Right atrium auricular region (tissue), 2 donors: ENCODE measurements at regions not wholly inside any gene's neighbourhood (a gene's known extent, or its start where the extent isn't known, plus 50 kb on each side); places are given as distances from the start of the nearest gene placed in this dataset.

ENCODE experiments used
- DNase-seq: peaks from one replicate; pipeline ENCODE4 v3.0.0-alpha.2; 2019; ENCODE audit warnings: low spot score
- H3K27ac ChIP-seq, 2 donors: fragments of 200-600 bp; sonication (generic); 1 replicate in 1 of 2; 2 replicates in 1 of 2; pipeline ENCODE4 v1.5.1; 2016 to 2019
- H3K27me3 ChIP-seq, 2 donors: fragments of 200-600 bp; sonication (generic); one replicate each; pipeline versions ENCODE4 v1.5.1 to v1.6.0; 2017 to 2019
- H3K36me3 ChIP-seq: fragments of 200-600 bp; sonication (generic); one replicate; pipeline ENCODE4 v1.5.1; 2016
- H3K4me1 ChIP-seq, 2 donors: fragments of 200-600 bp; sonication (generic); one replicate each; pipeline versions ENCODE4 v1.5.1 to v1.6.0; 2017 to 2019
- H3K4me3 ChIP-seq, 2 donors: fragments of 200-600 bp; sonication (generic); 1 replicate in 1 of 2; 2 replicates in 1 of 2; pipeline ENCODE4 v1.5.1; 2017 to 2019; ENCODE audit warnings: mild to moderate bottlenecking in 1 of 2, moderate library complexity in 1 of 2
- H3K9me3 ChIP-seq, 2 donors: fragments of 200-600 bp; sonication (generic); one replicate each; pipeline ENCODE4 v1.5.1; 2019
- TF ChIP-seq, protein P1 (sequence below), 2 donors: fragments of 200-600 bp; sonication (generic); IDR thresholded peaks; one replicate each; pipeline ENCODE4 v1.5.1; 2019; ENCODE audit warnings: antibody characterized with exemption in 2 of 2

DNA sequence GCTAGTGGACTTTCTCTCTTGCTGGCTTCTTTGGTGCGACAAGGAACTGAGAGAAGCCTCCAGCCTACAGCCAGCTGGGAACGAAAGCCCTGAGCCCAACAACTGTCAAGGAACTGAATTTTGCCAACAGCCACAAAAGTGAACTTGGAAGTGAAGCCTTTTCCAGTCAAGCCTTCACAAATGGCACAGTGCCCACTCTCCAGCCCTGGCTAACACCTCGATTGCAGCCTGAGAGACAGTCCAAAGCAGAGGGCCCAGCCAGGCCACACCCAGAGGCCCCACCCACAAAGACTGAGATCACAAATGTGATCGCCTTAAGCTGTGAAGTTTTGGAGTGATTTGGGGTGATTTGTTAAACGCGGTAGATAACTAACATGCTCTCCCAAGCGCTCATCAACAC lies 244.6 kb upstream of the SDK2 start:
- no peaks in the 10 kb centered on the region for H3K27me3 ChIP-seq
- peaks cover 0 to 4% of the 10 kb centered on the region in 2 donors for H3K4me1 ChIP-seq
- no peak overlapping the region for H3K4me3 ChIP-seq
- no peak overlapping the region for H3K27ac ChIP-seq
- DNase-seq, result no peak
- H3K9me3 ChIP-seq, result peaks cover 0 to 10% of the 10 kb centered on the region in 2 donors
- H3K36me3 ChIP-seq, result no peaks in the 10 kb centered on the region
- TF ChIP-seq, protein P1, sequence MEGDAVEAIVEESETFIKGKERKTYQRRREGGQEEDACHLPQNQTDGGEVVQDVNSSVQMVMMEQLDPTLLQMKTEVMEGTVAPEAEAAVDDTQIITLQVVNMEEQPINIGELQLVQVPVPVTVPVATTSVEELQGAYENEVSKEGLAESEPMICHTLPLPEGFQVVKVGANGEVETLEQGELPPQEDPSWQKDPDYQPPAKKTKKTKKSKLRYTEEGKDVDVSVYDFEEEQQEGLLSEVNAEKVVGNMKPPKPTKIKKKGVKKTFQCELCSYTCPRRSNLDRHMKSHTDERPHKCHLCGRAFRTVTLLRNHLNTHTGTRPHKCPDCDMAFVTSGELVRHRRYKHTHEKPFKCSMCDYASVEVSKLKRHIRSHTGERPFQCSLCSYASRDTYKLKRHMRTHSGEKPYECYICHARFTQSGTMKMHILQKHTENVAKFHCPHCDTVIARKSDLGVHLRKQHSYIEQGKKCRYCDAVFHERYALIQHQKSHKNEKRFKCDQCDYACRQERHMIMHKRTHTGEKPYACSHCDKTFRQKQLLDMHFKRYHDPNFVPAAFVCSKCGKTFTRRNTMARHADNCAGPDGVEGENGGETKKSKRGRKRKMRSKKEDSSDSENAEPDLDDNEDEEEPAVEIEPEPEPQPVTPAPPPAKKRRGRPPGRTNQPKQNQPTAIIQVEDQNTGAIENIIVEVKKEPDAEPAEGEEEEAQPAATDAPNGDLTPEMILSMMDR (IDR thresholded peaks at IDR 0.05), result no peak

DNA sequence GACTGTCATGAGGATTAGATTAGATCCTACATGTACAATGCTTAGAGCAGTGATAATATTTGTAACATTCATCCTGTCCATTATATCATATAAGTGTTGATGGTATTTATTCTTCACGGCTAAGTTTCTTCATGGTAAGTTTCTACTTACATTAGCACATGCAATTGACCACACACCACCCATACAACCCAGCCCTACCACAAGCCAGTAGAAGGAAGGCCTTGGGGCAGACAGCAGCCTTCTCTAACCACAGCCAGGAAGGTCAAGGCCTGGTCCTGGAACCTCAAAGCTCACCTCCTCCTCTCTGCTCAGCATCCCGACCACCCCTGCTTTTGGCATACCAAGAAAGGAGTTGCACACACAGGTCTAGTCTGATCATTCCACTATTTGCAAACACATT lies 245.2 kb upstream of the SDK2 start:
- DNase-seq, result no peak
- H3K27ac ChIP-seq, result no peak overlapping the region
- H3K4me1 ChIP-seq, result peaks cover 0 to 4% of the 10 kb centered on the region in 2 donors
- no peaks in the 10 kb centered on the region for H3K27me3 ChIP-seq
- TF ChIP-seq, protein P1 (IDR thresholded peaks at IDR 0.05), result no peak
- peaks cover 0 to 10% of the 10 kb centered on the region in 2 donors for H3K9me3 ChIP-seq
- no peaks in the 10 kb centered on the region for H3K36me3 ChIP-seq
- no peak overlapping the region for H3K4me3 ChIP-seq

DNA sequence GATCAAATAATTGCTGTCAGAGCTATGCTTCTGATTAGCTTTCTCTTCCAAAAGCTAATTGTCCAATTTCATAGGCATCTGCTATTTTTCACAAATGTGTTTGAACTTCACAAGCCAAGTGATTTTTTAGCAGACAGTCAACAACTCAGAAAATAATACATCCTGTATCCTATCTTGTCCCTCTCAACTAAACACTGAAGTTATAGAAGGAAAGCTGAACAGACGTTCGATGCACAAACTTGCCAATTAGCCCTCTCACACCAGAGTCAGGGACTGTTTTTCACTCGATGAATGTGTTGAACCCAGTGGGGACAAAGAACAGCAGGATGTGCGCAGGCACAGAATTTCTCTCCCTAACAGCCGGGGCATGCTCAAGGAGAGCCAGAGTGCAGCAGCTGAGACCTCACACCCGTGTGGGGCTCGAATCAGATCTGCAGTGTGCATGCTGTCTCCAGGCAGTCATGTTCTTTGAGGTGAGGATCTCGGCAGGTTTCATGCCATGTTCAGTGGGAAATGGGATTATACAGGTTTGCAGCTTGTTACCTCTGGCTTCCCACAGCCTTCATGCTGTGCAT lies 246.7 kb upstream of the SDK2 start:
- Histone ChIP-seq H3K27me3 (no peaks in the 10 kb centered on the region), H3K9me3 (peaks cover 0 to 10% of the 10 kb centered on the region in 2 donors), H3K36me3 (no peaks in the 10 kb centered on the region), H3K27ac (no peak overlapping the region), H3K4me3 (no peak overlapping the region), H3K4me1 (peaks cover 0 to 4% of the 10 kb centered on the region in 2 donors)
- TF ChIP-seq, protein P1 (IDR thresholded peaks at IDR 0.05), result no peak
- no peak for DNase-seq

DNA sequence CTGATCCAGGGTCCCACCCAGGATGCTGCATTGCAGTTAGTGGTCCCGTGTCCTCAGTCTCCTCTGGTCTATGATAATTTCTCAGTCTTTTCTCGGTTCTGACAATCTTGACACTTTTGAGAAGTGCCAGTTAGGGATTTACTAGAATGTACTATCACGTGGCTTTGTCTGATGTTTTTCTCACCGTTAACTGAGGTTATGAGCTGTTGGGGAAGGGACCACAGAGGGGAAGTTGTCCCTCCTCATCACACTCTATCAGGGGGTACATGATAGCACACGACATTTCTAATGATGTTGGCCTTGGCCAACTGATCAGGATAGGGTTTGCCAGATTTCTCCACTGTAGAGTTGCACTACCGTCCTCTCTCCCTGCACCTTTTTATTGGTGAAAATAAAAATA lies 250.9 kb upstream of the SDK2 start:
- Histone ChIP-seq H3K36me3 (no peaks in the 10 kb centered on the region), H3K27ac (no peak overlapping the region), H3K4me3 (no peak overlapping the region), H3K9me3 (peaks cover 0 to 10% of the 10 kb centered on the region in 2 donors), H3K4me1 (no peaks in the 10 kb centered on the region), H3K27me3 (no peaks in the 10 kb centered on the region)
- no peak for DNase-seq
- TF ChIP-seq, protein P1 (IDR thresholded peaks at IDR 0.05), result no peak

DNA sequence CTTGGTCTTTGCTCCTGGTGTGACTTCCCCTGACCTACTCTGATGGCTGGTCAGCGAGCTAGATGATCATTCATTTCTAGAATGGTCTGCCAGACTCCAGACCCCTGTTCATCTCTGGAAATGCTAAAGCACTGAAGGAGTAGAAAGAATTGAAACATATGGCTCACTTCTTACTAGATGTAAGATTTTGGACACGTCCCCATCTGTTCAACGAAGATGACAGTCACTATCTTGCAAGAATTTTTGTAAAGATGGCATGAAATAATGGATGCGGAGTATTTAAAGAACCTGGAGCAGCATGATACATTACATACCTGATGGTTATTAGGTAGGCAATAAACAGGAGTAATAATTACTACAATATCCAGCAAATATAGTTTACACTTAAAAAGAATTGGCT lies 252.7 kb upstream of the SDK2 start:
- TF ChIP-seq, protein P1 (IDR thresholded peaks at IDR 0.05), result no peak
- Histone ChIP-seq H3K27me3 (peaks cover 0 to under 1% of the 10 kb centered on the region in 2 donors), H3K27ac (no peak overlapping the region), H3K36me3 (no peaks in the 10 kb centered on the region), H3K9me3 (peaks cover 0 to 10% of the 10 kb centered on the region in 2 donors), H3K4me3 (no peak overlapping the region), H3K4me1 (peaks cover 0 to 5% of the 10 kb centered on the region in 2 donors)
- no peak for DNase-seq

DNA sequence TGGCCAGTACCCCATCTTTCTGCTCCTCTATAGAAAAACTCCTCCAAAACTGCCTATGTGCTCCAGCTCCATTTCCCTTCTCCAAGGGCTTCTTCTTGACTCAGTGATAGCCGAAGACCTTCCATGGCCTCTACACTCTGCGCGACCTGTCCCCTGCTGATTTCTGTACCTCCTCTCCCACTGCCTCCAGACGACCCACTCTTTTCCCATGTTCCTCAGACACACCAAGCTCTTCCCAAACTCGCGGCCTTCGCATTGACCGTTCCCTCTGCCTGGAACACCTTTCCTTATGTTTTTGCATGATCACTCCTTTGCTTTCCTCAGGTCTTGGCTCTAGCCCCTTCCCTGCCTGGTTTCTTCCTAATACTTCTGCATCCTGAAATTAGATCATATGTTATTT lies 255.6 kb upstream of the SDK2 start:
- H3K27me3 ChIP-seq, result peaks cover 0 to 6% of the 10 kb centered on the region in 2 donors
- DNase-seq, result no peak

More for the DNA sequence above, 255.6 kb upstream of the SDK2 start:
- TF ChIP-seq, protein P1 (IDR thresholded peaks at IDR 0.05), result no peak
- no peaks in the 10 kb centered on the region for H3K9me3 ChIP-seq
- no peak overlapping the region for H3K4me3 ChIP-seq
- H3K36me3 ChIP-seq, result no peaks in the 10 kb centered on the region
- peaks cover 0 to 13% of the 10 kb centered on the region in 2 donors for H3K4me1 ChIP-seq
- H3K27ac ChIP-seq, result no peak overlapping the region
